Kidney (tissue), 10 donors: ENCODE measurements at regions not wholly inside any gene's neighbourhood (a gene's known extent, or its start where the extent isn't known, plus 50 kb on each side); places are given as distances from the start of the nearest gene placed in this dataset.
A peak's percentile ranks its signal among the peaks of the same experiment; 100 is the strongest.
"Not testable (repeated sequence)": the region's sequence is repeated elsewhere in the genome, so short reads cannot be mapped to it uniquely, and the experiment has no call there.

ENCODE experiments used
- DNase-seq, 5 donors: peaks; one replicate each; pipeline ENCODE4 v3.0.0-alpha.2; 2013 to 2020
- FAIRE-seq: peaks from 2 replicates; lab custom pipeline; 2012; peaks lifted over from hg19 to GRCh38; lab: Jason Lieb, UNC
- H3K27ac ChIP-seq, 2 donors: one replicate each; pipeline ENCODE4 v1.7.0; 2013; ENCODE audit warnings: low read depth in 2 of 2, low read length in 2 of 2, inconsistent platforms in 1 of 2
- H3K27me3 ChIP-seq: one replicate; pipeline ENCODE4 v1.7.1; 2013; ENCODE audit warnings: low read length, inconsistent platforms; ENCODE audit not compliant: control insufficient read depth, insufficient read depth
- H3K36me3 ChIP-seq, 3 donors: one replicate each; pipeline versions ENCODE4 v1.7.0 to v1.7.1; 2013; ENCODE audit warnings: low read length in 3 of 3, control low read depth in 1 of 3, inconsistent platforms in 1 of 3; ENCODE audit not compliant: insufficient read depth in 3 of 3, control insufficient read depth in 2 of 3
- H3K4me1 ChIP-seq, 3 donors: one replicate each; pipeline versions ENCODE4 v1.7.0 to v1.7.1; 2013; ENCODE audit warnings: low read length in 3 of 3, inconsistent platforms in 1 of 3, low read depth in 1 of 3; ENCODE audit not compliant: control insufficient read depth in 2 of 3, insufficient read depth in 2 of 3
- H3K4me3 ChIP-seq, 3 donors: one replicate each; pipeline versions ENCODE4 v1.7.0 to v1.8.1; 2013; ENCODE audit warnings: low read length in 3 of 3, control low read depth in 1 of 3, inconsistent platforms in 1 of 3
- H3K9ac ChIP-seq, 3 donors: one replicate each; pipeline versions ENCODE4 v1.7.0 to v1.7.1; 2013; ENCODE audit warnings: low read length in 3 of 3, control low read depth in 1 of 3, inconsistent platforms in 1 of 3
- H3K9me3 ChIP-seq, 3 donors: one replicate each; pipeline versions ENCODE4 v1.7.0 to v1.7.1; 2013; ENCODE audit warnings: low read length in 3 of 3, control low read depth in 1 of 3, inconsistent platforms in 1 of 3; ENCODE audit not compliant: control insufficient read depth in 2 of 3, insufficient read depth in 1 of 3
- intact Hi-C: fragments of 100-400 bp; cut with DNase I; formaldehyde crosslinking; loops from one replicate; pipeline ENCODE4 v1.11.1; 2022
- donor health status: control.
- donor health status: control.
- donor health status: DM: yes; HTN: yes; CAD: no.
- donor health status: Normal renal cell carcinoma (clear cell type).

DNA sequence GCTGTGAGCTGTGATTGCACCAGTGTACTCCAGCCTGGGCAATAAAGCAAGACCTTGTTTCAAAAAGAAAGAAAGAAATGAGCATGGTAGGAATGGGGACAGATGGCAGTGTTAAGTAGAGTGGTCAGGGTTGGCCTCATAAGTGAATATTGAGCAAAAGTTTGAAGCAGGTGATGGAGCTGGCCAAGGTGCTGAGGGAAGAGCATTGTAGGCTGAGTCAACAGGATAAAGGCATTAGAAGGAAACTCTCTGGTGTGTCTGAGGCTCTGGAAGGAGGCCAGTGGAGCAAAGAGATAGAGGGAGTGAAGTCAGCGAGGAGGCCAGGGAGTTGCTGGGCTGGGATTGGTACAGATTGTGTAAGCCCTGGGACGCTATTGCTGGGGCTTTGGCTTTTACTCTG is 336.1 kb downstream of the ZNF37A start:
- intact Hi-C loops, H3K27ac ChIP-seq, H3K4me1 ChIP-seq, DNase-seq, H3K4me3 ChIP-seq, FAIRE-seq, H3K9me3 ChIP-seq, H3K36me3 ChIP-seq, H3K27me3 ChIP-seq, H3K9ac ChIP-seq: not testable (repeated sequence)

DNA sequence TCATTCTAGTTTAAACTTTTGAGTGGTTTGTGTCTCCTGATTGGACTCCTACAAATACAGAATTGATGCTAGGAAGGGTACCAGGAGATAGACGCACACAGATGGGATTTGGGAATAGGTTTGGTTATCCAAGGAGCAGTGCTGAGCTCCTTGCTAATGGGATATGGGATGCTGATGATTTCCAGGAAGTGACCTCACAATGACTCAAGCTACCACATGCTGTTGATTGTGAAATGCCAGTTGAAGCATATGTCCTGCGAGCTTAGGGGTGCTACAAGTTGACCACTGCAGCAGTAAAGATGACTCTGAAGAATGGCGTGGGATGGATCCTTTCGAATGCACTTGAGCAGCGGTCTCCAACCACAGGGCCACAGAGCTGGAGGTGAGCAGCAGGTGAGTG is 343.2 kb downstream of the ZNF37A start:
- H3K4me3 ChIP-seq, intact Hi-C loops, H3K36me3 ChIP-seq, H3K9ac ChIP-seq, DNase-seq, H3K27ac ChIP-seq, H3K9me3 ChIP-seq, H3K27me3 ChIP-seq, H3K4me1 ChIP-seq, FAIRE-seq: not testable (repeated sequence)

DNA sequence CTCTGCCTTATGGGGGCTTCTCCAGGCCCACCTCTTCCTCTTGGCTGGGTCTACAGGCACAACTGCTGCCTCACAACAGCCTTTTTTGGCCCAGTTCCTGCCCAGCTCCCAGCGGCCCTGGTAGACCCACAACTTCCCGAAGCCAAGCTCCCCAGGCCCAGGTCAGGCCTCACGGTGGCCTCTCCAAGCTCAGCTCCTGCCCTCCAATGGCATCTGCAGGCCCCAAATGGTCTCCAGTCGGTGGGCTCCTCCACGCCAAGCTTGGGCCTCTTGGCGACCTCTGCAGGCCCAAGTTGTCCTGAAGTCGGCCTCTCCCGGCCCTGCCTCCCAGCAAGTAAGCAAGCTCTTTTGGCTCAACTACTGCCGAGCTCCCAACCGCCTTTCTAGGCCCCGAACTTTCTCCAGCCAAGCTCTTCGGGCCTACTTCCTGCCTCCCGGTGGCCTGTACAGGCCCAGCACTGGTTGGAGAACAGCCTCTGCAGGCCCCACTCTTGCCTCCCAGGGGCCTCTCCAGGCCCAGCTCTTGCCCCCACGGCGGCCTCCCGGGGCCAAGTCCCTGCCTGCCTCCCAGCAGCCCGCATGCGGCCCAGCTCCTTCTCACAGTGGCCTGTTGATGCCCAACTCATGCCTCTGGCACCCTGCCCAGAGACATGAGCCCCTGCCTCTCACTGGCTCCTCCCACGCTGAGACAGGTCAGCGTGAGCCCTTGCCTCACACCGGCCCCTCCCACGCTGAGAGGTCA is 354.6 kb downstream of the ZNF37A start:
- FAIRE-seq, H3K4me3 ChIP-seq, H3K27me3 ChIP-seq, intact Hi-C loops, H3K9ac ChIP-seq, H3K9me3 ChIP-seq, H3K4me1 ChIP-seq, H3K27ac ChIP-seq, H3K36me3 ChIP-seq: not testable (repeated sequence)
- peak in 3 of 5 donors; percentile 0 to 45 (median 23) for DNase-seq

DNA sequence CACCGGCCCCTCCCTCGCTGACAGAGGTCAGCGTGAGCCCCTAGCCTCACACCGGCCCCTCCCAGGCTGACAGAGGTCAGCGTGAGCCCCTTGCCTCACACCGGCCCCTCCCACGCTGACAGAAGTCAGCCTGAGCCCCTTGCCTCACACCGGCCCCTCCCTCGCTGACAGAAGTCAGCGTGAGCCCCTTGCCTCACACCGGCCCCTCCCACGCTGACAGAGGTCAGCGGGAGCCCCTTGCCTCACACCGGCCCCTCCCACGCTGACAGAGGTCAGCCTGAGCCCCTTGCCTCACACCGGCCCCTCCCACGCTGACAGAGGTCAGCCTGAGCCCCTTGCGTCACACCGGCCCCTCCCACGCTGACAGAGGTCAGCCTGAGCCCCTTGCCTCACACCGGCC is 355.5 kb downstream of the ZNF37A start:
- FAIRE-seq, H3K4me1 ChIP-seq, intact Hi-C loops, H3K27me3 ChIP-seq, DNase-seq, H3K9me3 ChIP-seq, H3K36me3 ChIP-seq, H3K4me3 ChIP-seq, H3K27ac ChIP-seq, H3K9ac ChIP-seq: not testable (repeated sequence)

DNA sequence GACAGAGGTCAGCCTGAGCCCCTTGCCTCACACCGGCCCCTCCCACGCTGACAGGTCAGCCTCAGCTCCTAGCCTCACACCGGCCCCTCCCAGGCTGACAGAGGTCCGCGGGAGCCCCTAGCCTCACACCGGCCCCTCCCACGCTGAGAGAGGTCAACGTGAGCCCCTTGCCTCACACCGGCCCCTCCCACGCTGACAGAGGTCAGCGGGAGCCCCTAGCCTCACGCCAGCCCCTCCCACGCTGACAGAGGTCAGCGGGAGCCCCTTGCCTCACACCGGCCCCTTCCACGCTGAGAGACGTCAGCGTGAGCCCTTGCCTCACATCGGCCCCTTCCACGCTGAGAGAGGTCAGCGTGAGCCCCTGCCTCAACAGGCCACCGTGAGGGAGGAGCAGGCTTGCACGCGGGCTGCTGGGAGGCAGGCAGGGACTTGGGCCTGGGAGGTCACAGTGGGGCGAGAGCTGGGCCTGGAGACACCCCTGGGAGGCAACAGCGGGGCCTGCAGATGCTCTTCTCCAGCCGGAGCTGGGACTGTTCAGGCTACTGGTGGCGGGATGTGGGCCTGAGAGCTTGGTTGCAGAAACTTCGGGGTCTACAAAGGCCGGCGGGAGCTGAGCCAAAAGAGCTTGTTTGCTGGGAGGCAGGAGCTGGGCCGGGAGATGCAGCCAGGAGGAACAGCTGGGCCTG is 356.4 kb downstream of the ZNF37A start:
- H3K4me1 ChIP-seq, intact Hi-C loops, H3K27ac ChIP-seq, H3K4me3 ChIP-seq, H3K9ac ChIP-seq, H3K27me3 ChIP-seq, H3K36me3 ChIP-seq, FAIRE-seq, H3K9me3 ChIP-seq: not testable (repeated sequence)
- peak in 1 of 5 donors; percentile 18 for DNase-seq

DNA sequence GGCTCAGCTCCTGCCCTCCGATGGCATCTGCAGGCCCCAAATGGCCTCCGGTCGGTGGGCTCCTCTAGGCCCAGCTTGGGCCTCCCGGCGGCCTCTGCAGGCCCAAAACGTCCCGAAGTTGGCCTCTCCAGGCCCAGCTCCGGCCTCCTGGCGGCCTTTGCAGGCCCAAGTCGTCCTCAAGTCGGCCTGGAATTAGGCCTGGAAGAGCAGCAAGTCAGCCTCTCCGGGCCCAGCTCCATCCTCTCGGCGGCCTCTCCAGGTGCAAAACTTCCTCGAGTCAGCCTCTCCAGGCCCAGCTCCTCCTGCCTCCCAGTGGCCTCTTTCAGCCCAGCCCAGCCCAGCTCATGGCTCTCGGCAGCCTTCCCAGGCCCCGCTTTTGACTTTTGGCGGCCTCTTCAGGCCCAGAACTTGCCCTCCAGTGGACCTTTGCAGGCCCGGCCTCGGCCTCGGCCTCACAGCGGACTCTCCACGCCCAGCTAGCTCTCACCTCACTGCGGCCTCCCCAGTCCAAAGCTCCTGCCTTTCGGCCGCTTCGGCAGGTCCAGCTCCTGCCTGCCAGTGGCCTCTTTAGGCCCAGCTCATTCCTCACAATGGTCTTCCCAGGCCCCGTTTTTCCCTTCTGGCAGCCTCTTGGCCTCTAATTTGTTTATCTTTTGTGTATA is 357.3 kb downstream of the ZNF37A start:
- intact Hi-C loops, H3K4me1 ChIP-seq: not testable (repeated sequence)

More for the DNA sequence above, 357.3 kb downstream of the ZNF37A start:
- not testable (repeated sequence) for H3K9ac ChIP-seq, H3K4me3 ChIP-seq, H3K27me3 ChIP-seq, H3K9me3 ChIP-seq, H3K36me3 ChIP-seq, H3K27ac ChIP-seq, FAIRE-seq
- peak in 1 of 5 donors; percentile 54 for DNase-seq
